HG03159 (cell line): ENCODE measurements at regions not wholly inside any gene's neighbourhood (a gene's known extent, or its start where the extent isn't known, plus 50 kb on each side); places are given as distances from the start of the nearest gene placed in this dataset.
"Not testable (repeated sequence)": the region's sequence is repeated elsewhere in the genome, so short reads cannot be mapped to it uniquely, and the experiment has no call there.

ENCODE experiments used
- ATAC-seq: cut with Tn5 transposase; IDR thresholded peaks from one replicate; pipeline ENCODE4 v1.9.1; 2021; ENCODE audit warnings: mild to moderate bottlenecking, moderate library complexity; ENCODE audit not compliant: unreplicated experiment

- no peak for ATAC-seq
These were observed 704.8 kb upstream of the RGS18 start for GRCh38 chr1:191453487-191453886.

- no peak for ATAC-seq
These were observed 700.4 kb upstream of the RGS18 start for GRCh38 chr1:191457889-191458288.

GRCh38 chr1:191460234-191460633, 698.0 kb upstream of the RGS18 start:
- no peak for ATAC-seq

DNA sequence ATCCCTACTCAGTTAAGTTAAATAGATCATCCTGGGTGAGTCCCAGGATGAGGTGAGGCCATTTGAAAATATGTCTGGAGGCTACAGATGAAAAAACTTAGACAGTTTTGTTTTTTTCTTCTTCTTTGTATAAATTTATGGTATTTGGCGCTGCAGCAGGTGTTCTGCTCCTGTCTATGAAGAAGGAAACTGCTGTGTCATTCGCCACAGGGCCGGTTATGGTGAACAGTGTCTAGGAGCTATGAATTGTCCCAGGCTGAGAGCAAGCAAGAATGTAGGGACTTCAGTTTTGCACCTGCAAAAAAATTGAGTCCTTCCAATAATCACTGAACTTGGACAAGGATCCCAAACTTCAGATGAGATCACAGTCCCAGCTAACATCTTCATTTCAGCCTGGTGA, 674.3 kb upstream of the RGS18 start:
- no peak for ATAC-seq

GRCh38 chr1:191490303-191490702, 668.0 kb upstream of the RGS18 start:
- no peak for ATAC-seq

DNA sequence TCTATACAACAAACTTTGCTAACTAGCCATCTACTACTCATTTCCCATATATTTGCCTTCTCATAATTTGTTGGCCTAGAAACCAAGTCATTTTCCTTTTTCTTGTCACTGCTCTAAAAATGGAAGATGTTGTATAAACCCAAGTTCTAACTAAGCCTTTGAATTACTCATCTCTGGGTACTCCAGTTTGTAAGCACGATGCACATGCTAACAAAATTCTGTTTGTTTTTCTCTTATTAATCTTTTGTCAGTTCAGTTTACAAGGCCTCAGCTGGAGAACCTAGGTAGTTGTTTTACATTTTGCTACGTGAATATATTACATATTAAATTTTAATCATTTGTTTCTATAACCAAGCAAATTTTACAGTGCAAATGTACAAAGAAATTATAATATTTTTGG, 663.2 kb upstream of the RGS18 start:
- no peak for ATAC-seq

DNA sequence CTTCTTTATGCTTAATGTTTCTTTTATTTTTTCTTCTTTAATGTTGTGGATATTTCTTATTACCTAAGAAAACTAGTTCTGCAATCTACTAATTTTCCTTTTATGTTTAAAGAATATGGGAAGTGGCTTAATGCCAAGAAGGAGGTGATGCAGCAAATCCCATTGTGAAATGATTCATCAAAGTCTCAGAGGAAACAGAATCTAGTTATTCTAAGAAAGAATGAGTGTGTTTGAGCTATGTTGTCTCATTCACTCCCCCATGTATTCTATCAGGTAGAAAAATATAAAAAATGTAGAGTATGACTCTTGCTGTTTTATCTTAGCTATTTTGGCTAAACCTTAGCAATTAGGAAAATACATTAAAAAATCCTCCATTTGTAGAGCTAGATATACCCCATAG, 659.9 kb upstream of the RGS18 start:
- ATAC-seq = no peak

GRCh38 chr1:191498825-191499224, 659.4 kb upstream of the RGS18 start:
- ATAC-seq = no peak

DNA sequence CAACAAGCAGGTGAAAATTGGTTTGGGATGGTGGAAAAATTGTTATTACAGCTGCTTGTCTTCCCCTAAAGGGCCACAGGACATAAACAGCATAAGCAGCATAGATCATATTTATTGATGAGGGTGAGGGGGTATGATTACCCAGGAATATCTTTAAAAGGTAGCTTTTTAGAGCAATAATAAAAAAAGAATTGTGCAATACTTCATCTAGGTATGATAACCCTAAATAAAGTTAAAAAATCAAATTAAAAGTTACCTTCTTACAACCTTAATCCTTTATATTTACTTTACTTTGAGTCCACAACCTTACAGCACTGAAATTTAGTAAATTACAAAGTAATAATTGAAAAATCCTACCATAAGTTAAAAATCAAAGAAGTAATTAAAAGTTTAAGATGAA, 653.3 kb upstream of the RGS18 start:
- ATAC-seq = no peak

DNA sequence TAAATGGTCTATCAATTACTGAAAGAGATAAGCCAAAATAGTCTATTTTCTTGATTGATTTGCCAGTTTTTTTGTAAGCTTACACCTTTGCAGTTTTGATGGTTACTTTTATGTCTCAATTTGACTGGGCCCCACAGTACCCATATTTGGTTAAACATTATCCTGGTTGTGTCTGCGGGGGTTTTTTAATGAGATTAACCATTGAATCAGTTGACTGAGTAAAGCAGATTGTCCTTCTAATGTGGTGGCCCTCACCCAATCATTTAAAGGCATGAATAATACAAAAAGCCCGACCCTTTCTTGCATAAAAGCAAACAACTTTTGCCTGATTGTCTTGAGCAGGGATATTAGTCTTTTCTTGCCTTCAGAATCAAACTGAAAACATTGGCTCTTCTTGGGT, 650.0 kb upstream of the RGS18 start:
- ATAC-seq = no peak

- not testable (repeated sequence) for ATAC-seq
These were observed 646.8 kb upstream of the RGS18 start for GRCh38 chr1:191511480-191511879.

DNA sequence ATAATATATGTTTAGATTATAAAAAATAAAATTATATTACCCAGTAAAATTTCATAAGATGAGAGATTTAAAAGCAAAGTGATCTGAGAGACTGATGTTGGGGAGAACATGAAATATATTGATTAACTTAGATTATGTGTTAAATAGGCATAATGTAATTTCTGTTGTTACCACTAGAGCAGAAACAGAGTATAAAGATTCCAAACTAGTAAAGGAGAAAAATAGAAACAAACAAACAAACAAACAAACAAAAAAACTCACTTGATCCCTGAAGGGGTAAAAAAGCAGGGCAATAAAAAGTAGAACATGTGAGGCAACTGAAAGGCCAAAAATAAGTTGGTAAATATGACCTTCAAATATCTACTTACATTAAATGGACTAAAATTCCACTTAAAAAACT, 640.4 kb upstream of the RGS18 start:
- no peak for ATAC-seq

DNA sequence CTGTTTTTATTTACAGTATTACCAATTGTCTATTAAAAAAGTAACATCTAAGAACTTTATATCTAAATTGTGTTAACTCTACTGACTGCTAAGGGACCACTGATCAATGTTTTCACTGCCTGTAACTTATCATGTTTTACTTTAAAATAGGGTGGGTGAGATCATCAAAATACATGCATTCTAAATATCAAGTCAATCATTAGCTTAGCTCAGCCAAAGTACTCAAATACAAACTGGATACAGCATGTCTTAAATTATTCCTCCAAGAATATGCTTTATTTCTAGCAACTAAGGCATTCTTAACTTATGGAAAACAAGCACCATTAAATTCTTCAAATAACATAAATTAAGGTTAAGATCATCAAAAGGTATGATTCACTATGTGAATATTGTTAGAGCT, 638.7 kb upstream of the RGS18 start:
- ATAC-seq = no peak

DNA sequence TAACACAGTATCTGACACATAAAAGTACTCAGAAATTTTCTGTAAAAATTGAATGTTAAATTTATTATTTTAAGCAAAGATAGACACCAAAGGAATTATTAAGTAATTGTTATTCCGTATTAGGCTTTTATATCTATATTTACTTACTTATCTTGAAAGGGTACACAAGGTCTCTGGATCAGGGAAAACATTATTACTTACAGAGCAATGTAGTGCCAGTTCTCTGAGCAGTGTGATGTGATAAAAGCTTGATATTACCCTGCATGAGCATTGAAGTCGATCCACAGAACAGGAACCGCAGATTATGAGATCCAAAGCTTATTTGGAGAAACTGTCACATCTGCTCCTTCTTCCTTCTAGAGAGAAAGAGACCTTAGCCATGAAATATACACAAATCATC, 637.9 kb upstream of the RGS18 start:
- ATAC-seq = no peak

- ATAC-seq = not testable (repeated sequence)
These were observed 632.3 kb upstream of the RGS18 start for GRCh38 chr1:191525944-191526343.

DNA sequence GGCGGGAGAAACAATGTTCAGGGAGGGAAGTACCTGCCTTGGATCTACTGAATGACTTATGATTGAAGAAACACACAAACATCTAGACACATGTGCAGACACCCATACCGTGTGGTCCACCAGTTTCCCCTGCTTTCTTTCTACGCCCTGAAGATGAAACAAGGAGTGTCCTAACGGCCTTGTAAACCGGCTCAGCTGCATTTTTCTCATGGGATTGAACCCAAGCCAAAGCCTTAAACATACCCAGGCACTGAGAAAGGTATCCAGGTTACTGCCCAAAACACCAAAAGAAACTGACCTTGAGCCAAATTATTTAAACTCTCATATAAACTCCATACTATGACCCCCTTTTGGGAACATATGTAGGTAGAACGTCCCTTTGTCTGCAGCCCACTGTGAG, 630.0 kb upstream of the RGS18 start:
- no peak for ATAC-seq

- ATAC-seq = no peak
These were observed 627.3 kb upstream of the RGS18 start for GRCh38 chr1:191530928-191531327.

DNA sequence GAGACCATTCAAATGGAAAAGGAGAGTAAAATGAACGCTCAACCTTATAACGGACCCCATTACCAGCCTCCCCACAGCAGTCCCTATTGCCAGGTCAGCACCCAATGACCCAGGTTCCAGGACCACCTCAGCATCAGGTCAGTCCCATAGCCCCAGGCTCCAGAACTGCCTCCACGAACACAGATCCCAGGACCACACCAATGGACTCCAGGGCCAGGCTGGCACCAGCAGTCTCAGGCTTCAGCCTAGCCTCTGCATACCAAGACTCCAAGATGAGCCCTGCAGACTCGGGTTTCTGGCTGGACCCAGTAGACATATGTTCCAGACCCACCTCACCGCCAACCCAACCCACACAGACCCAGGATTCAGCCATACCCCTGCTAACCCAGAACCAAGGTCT, 625.0 kb upstream of the RGS18 start:
- ATAC-seq = no peak

DNA sequence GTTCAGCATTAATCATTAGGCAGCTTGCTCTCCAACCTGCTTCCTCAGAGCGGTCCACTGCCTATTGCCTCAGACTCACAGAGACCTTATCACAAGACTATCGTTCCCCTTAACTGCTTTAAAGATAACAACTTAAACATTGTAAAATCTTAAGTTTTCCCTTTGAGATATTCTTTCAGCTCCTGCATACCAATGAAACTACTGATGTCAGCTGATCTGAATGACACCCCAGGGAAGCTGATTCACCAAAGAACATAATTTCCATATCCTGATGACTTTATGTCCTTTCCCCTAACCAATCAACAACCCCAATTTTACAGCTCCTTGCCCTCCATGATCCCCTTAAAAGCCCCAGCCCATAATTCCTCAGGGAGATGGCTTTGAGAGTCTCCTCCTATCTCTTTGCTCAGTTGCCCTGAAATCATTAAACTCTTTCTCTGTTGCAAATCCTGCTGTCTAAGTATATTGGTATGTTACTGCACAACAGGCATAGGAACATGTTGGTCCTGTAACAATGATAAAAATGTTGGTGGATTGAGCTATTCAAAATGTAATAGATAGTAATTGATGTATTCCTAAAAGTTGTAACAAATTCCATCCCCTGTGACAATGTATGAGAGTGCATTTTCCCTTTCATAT, 621.4 kb upstream of the RGS18 start:
- ATAC-seq = no peak

GRCh38 chr1:191541758-191542157, 616.5 kb upstream of the RGS18 start:
- no peak for ATAC-seq

GRCh38 chr1:191542444-191542843, 615.8 kb upstream of the RGS18 start:
- ATAC-seq = no peak

- ATAC-seq = no peak
These were observed 611.5 kb upstream of the RGS18 start for GRCh38 chr1:191546803-191547202.

GRCh38 chr1:191551019-191551418, 607.2 kb upstream of the RGS18 start:
- no peak for ATAC-seq
